Progenitor cell of endocrine pancreas (in vitro differentiated cells): ENCODE measurements at regions not wholly inside any gene's neighbourhood (a gene's known extent, or its start where the extent isn't known, plus 50 kb on each side); places are given as distances from the start of the nearest gene placed in this dataset.
"Not testable (repeated sequence)": the region's sequence is repeated elsewhere in the genome, so short reads cannot be mapped to it uniquely, and the experiment has no call there.

Source experiments
- DNase-seq: peaks from one replicate; pipeline ENCODE4 v3.0.0; 2021; ENCODE audit warnings: low spot score; ENCODE audit not compliant: unreplicated experiment
- H3K27ac Mint-ChIP-seq: 2 replicates; pipeline ENCODE4 v1.8.0; 2021; ENCODE audit warnings: mild to moderate bottlenecking, moderate library complexity, mixed read lengths
- H3K27me3 Mint-ChIP-seq: 2 replicates; pipeline ENCODE4 v1.8.0; 2021; ENCODE audit warnings: mixed read lengths
- H3K36me3 Mint-ChIP-seq: 2 replicates; pipeline ENCODE4 v1.8.0; 2022; ENCODE audit warnings: mixed read lengths; ENCODE audit not compliant: insufficient read depth
- H3K4me1 Mint-ChIP-seq: 2 replicates; pipeline ENCODE4 v1.8.0; 2021; ENCODE audit warnings: low read depth, mixed read lengths
- H3K4me3 Mint-ChIP-seq: 2 replicates; pipeline ENCODE4 v1.8.0; 2021; ENCODE audit warnings: low read depth, mild to moderate bottlenecking, moderate library complexity, mixed read lengths
- H3K9me3 Mint-ChIP-seq: 2 replicates; pipeline ENCODE4 v1.8.0; 2021; ENCODE audit warnings: low read depth, mixed read lengths
- TF ChIP-seq, protein P1 (sequence below): fragments of 200-600 bp; sonication (generic); IDR thresholded peaks from one replicate; pipeline ENCODE4 v1.5.0; 2021; ENCODE audit warnings: antibody characterized with exemption, mild to moderate bottlenecking; ENCODE audit not compliant: unreplicated experiment

DNA sequence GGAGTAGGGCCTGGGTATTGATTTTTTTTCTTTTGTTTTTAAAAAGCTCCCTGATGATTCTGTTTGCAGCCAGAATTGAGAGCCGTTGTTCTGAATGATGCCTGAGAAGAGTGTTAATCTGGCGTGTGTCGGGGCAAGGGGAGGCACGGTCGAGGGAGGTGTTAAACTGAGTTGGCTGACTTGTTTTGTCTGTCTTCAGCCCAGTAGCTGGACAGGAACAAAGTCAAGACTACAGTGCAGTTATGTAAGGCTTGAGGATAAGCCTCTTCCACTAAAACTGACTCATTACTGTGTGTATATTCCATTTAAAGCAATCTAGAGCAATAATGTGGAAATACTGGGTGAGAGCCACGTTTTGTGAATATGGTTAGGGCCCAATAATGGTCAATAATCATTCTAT, 119.0 kb upstream of the DLG1 start:
- Mint-ChIP-seq H3K27me3 (peaks cover 25% of the 10 kb centered on the region), H3K4me3 (no peak overlapping the region), H3K4me1 (peaks cover 7% of the 10 kb centered on the region), H3K36me3 (no peaks in the 10 kb centered on the region), H3K27ac (no peak overlapping the region), H3K9me3 (no peaks in the 10 kb centered on the region)
- no peak for DNase-seq
- TF ChIP-seq, protein P1, sequence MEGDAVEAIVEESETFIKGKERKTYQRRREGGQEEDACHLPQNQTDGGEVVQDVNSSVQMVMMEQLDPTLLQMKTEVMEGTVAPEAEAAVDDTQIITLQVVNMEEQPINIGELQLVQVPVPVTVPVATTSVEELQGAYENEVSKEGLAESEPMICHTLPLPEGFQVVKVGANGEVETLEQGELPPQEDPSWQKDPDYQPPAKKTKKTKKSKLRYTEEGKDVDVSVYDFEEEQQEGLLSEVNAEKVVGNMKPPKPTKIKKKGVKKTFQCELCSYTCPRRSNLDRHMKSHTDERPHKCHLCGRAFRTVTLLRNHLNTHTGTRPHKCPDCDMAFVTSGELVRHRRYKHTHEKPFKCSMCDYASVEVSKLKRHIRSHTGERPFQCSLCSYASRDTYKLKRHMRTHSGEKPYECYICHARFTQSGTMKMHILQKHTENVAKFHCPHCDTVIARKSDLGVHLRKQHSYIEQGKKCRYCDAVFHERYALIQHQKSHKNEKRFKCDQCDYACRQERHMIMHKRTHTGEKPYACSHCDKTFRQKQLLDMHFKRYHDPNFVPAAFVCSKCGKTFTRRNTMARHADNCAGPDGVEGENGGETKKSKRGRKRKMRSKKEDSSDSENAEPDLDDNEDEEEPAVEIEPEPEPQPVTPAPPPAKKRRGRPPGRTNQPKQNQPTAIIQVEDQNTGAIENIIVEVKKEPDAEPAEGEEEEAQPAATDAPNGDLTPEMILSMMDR: no peak

DNA sequence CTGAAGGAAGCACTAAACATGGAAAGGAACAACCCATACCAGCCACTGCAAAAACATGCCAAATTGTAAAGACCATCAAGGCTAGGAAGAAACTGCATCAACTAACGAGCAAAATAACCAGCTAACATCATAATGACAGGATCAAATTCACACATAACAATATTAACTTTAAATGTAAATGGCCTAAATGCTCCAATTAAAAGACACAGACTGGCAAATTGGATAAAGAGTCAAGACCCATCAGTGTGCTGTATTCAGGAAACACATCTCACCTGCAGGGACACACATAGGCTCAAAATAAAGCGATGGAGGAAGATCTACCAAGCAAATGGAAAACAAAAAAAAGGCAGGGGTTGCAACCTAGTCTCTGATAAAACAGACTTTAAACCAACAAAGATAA, 113.5 kb upstream of the DLG1 start:
- H3K36me3 Mint-ChIP-seq, H3K27me3 Mint-ChIP-seq, H3K27ac Mint-ChIP-seq, DNase-seq, H3K4me1 Mint-ChIP-seq, H3K4me3 Mint-ChIP-seq: not testable (repeated sequence)
- peaks cover 12% of the 10 kb centered on the region for H3K9me3 Mint-ChIP-seq

DNA sequence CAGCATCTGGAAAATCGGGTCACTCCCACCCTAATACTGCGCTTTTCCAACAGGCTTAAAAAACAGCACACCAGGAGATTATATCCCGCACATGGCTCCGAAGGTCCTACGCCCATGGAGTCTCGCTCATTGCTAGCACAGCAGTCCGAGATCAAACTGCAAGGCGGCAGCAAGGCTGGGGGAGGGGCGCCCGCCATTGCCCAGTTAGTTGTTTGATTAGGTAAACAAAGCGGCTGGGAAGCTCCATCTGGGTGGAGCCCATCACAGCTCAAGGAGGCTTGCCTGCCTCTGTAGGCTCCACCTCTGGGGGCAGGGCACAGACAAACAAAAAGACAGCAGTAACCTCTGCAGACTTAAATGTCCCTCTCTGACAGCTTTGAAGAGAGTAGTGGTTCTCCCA, 111.8 kb upstream of the DLG1 start:
- H3K4me1 Mint-ChIP-seq, H3K27me3 Mint-ChIP-seq, H3K27ac Mint-ChIP-seq, H3K36me3 Mint-ChIP-seq, DNase-seq, H3K4me3 Mint-ChIP-seq: not testable (repeated sequence)
- peaks cover 12% of the 10 kb centered on the region for H3K9me3 Mint-ChIP-seq

DNA sequence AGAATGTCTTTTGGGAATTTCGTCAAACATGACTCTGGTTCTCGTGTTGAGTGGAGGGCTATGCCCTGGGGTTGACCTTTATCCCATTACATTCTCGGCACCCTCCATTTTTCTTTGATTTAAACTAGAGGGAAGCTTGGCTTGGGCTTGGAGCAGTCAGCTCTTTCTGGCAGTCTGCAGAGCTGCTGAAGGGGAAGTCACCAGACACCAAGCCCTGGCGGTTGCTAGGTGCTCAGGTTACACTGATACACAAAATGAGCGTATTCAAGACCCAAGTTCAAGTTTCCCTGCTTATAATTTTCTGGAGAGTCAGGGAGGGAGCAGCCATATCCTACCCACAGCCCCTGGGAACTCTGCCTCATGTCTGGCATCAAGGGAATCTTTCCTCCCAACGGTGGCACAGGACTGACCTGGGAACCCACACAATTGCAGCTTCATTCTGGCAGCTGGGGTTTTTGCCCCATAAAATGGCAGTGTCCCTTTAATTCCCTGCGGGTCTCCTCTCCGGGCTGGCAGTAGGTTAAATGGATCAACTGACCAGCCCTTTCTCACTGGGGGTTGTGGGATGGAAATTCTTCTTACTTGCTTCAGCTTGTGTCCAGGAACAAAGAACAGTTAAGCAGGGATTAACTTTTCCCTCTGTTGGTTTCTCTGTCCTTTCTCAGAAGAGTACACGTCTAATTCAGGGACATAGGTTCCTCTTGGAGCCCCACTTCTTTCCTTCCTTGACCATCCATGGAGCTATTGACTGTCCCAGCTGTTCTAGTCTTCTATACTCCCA, 110.0 kb upstream of the DLG1 start:
- H3K27me3 Mint-ChIP-seq: no peaks in the 10 kb centered on the region
- no peak overlapping the region for H3K4me3 Mint-ChIP-seq
- no peak overlapping the region for H3K27ac Mint-ChIP-seq
- H3K9me3 Mint-ChIP-seq: peaks cover 12% of the 10 kb centered on the region
- no peak for DNase-seq
- H3K4me1 Mint-ChIP-seq: peaks cover 3% of the 10 kb centered on the region
- H3K36me3 Mint-ChIP-seq: no peaks in the 10 kb centered on the region
- TF ChIP-seq, protein P1: no peak

DNA sequence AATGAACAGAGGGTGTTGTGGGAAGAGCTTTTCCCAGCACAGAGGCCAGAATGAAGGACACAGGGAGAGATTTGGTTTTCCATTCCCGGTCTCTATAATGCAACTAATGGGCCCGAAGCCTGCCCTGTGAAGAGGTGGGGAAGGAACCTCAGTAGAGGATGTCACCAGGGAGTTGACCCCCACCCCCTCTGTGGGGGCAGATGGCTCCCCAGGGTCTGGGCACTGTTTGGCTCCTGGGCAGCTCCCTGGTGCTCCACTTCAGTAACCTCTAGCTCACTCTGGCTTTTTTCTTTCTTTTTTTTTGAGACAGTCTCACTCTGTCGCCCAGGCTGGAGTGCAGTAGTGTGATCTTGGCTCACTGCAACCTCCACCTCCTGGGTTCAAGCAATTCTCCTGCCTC, 109.1 kb upstream of the DLG1 start:
- Mint-ChIP-seq H3K4me3 (no peak overlapping the region), H3K9me3 (peaks cover 12% of the 10 kb centered on the region), H3K4me1 (peaks cover 3% of the 10 kb centered on the region), H3K27ac (no peak overlapping the region), H3K27me3 (no peaks in the 10 kb centered on the region), H3K36me3 (no peaks in the 10 kb centered on the region)
- DNase-seq: no peak
- TF ChIP-seq, protein P1: no peak

DNA sequence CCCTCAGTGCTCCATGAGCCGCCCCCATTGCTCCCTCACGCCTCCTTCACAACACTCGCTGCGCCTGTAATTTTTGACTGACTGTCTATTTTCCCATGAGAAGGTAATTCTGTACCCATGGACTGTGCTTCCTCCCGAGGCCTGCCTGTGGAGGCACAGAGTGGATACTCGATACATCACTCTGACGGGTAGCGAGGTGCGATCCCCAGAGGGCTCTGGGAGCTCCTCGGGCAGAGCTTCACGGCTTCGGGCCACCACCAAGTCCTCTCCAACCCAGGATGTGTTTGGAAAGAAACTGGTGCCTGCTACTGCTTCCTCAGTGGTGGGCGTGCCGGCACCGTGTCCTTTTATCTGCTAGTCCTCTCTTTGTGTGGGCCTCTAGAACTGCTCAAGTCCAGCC, 108.6 kb upstream of the DLG1 start:
- H3K27ac Mint-ChIP-seq: no peak overlapping the region
- DNase-seq: no peak

More for the DNA sequence above, 108.6 kb upstream of the DLG1 start:
- no peak overlapping the region for H3K4me3 Mint-ChIP-seq
- H3K4me1 Mint-ChIP-seq: peaks cover 3% of the 10 kb centered on the region
- TF ChIP-seq, protein P1: no peak
- H3K36me3 Mint-ChIP-seq: no peaks in the 10 kb centered on the region
- H3K27me3 Mint-ChIP-seq: no peaks in the 10 kb centered on the region
- peaks cover 12% of the 10 kb centered on the region for H3K9me3 Mint-ChIP-seq
